ENCODE measurements at regions not wholly inside any gene's neighbourhood (a gene's known extent, or its start where the extent isn't known, plus 50 kb on each side); places are given as distances from the start of the nearest gene placed in this dataset.

GRCh38 chr17:77449908-77450741, 309.4 kb downstream of the SEC14L1 start:
- Histone ChIP-seq H3K9me3 (ENCODE audit: control insufficient read depth, insufficient read depth, low read depth, low read length) (no peaks in the 10 kb centered on the region), H3K4me1 (ENCODE audit: control insufficient read depth, insufficient read depth, low read length) (peaks cover 54% of the 10 kb centered on the region), H3K36me3 (ENCODE audit: control insufficient read depth, insufficient read depth, low read length) (no peaks in the 10 kb centered on the region), H3K9ac (ENCODE audit: low read length) (peak overlapping the region; percentile 90), H3K27ac (ENCODE audit: low read depth, low read length) (peak overlapping the region; percentile 95; the same call in 1 of the 2 replicates), H3K4me3 (ENCODE audit: low read depth, low read length) (peak overlapping the region; percentile 62), H3K27me3 (ENCODE audit: control insufficient read depth, insufficient read depth, low read length) (no peaks in the 10 kb centered on the region)

GRCh38 chr17:77450742-77451244, 310.0 kb downstream of the SEC14L1 start:
- no peaks in the 10 kb centered on the region for H3K36me3 ChIP-seq (ENCODE audit: control insufficient read depth, insufficient read depth, low read length)
- no peaks in the 10 kb centered on the region for H3K27me3 ChIP-seq (ENCODE audit: control insufficient read depth, insufficient read depth, low read length)
- H3K27ac ChIP-seq (ENCODE audit: low read depth, low read length): peak overlapping the region; percentile 95; the same call in 1 of the 2 replicates
- H3K9ac ChIP-seq (ENCODE audit: low read length): peak overlapping the region; percentile 90
- H3K9me3 ChIP-seq (ENCODE audit: control insufficient read depth, insufficient read depth, low read depth, low read length): no peaks in the 10 kb centered on the region
- H3K4me1 ChIP-seq (ENCODE audit: control insufficient read depth, insufficient read depth, low read length): peaks cover 61% of the 10 kb centered on the region
- peak overlapping the region; percentile 62 for H3K4me3 ChIP-seq (ENCODE audit: low read depth, low read length)

- Histone ChIP-seq H3K27me3 (ENCODE audit: control insufficient read depth, insufficient read depth, low read length) (no peaks in the 10 kb centered on the region), H3K9me3 (ENCODE audit: control insufficient read depth, insufficient read depth, low read depth, low read length) (no peaks in the 10 kb centered on the region), H3K9ac (ENCODE audit: low read length) (peak overlapping the region; percentile 90), H3K36me3 (ENCODE audit: control insufficient read depth, insufficient read depth, low read length) (peaks cover 3% of the 10 kb centered on the region; the same call in 1 of the 2 replicates), H3K4me3 (ENCODE audit: low read depth, low read length) (peak overlapping the region; percentile 62), H3K4me1 (ENCODE audit: control insufficient read depth, insufficient read depth, low read length) (peaks cover 61% of the 10 kb centered on the region), H3K27ac (ENCODE audit: low read depth, low read length) (peak overlapping the region; percentile 95)
Measured at GRCh38 chr17:77451245-77451893, 310.6 kb downstream of the SEC14L1 start.

- peak overlapping the region; percentile 95 for H3K27ac ChIP-seq (ENCODE audit: low read depth, low read length)
- no peaks in the 10 kb centered on the region for H3K9me3 ChIP-seq (ENCODE audit: control insufficient read depth, insufficient read depth, low read depth, low read length)
- H3K4me1 ChIP-seq (ENCODE audit: control insufficient read depth, insufficient read depth, low read length): peaks cover 61% of the 10 kb centered on the region
- H3K9ac ChIP-seq (ENCODE audit: low read length): peak overlapping the region; percentile 90
- H3K4me3 ChIP-seq (ENCODE audit: low read depth, low read length): peak overlapping the region; percentile 62
- H3K27me3 ChIP-seq (ENCODE audit: control insufficient read depth, insufficient read depth, low read length): no peaks in the 10 kb centered on the region
- H3K36me3 ChIP-seq (ENCODE audit: control insufficient read depth, insufficient read depth, low read length): peaks cover 3% of the 10 kb centered on the region; the same call in 1 of the 2 replicates
Measured at GRCh38 chr17:77451894-77452852, 311.4 kb downstream of the SEC14L1 start.

- Histone ChIP-seq H3K9me3 (ENCODE audit: control insufficient read depth, insufficient read depth, low read depth, low read length) (no peaks in the 10 kb centered on the region), H3K27ac (ENCODE audit: low read depth, low read length) (peak overlapping the region; percentile 56), H3K9ac (ENCODE audit: low read length) (peak overlapping the region; percentile 25)
Measured at GRCh38 chr17:77453613-77454241, 313.0 kb downstream of the SEC14L1 start.

GRCh38 chr17:77454242-77455095, 313.7 kb downstream of the SEC14L1 start:
- peaks cover 74% of the 10 kb centered on the region for H3K4me1 ChIP-seq (ENCODE audit: control insufficient read depth, insufficient read depth, low read length)
- H3K9me3 ChIP-seq (ENCODE audit: control insufficient read depth, insufficient read depth, low read depth, low read length): no peaks in the 10 kb centered on the region
- H3K27ac ChIP-seq (ENCODE audit: low read depth, low read length): peak overlapping the region; percentile 56
- H3K4me3 ChIP-seq (ENCODE audit: low read depth, low read length): no peak overlapping the region
- H3K36me3 ChIP-seq (ENCODE audit: control insufficient read depth, insufficient read depth, low read length): peaks cover 3% of the 10 kb centered on the region; the same call in 1 of the 2 replicates
- H3K27me3 ChIP-seq (ENCODE audit: control insufficient read depth, insufficient read depth, low read length): no peaks in the 10 kb centered on the region
- peak overlapping the region; percentile 44 for H3K9ac ChIP-seq (ENCODE audit: low read length)

More at GRCh38 chr17:77453613-77454241, 313.0 kb downstream of the SEC14L1 start:
- Histone ChIP-seq H3K4me3 (ENCODE audit: low read depth, low read length) (no peak overlapping the region), H3K36me3 (ENCODE audit: control insufficient read depth, insufficient read depth, low read length) (peaks cover 3% of the 10 kb centered on the region; the same call in 1 of the 2 replicates), H3K27me3 (ENCODE audit: control insufficient read depth, insufficient read depth, low read length) (no peaks in the 10 kb centered on the region), H3K4me1 (ENCODE audit: control insufficient read depth, insufficient read depth, low read length) (peaks cover 73% of the 10 kb centered on the region)

GRCh38 chr17:77455111-77455890, 314.5 kb downstream of the SEC14L1 start:
- Histone ChIP-seq H3K4me1 (ENCODE audit: control insufficient read depth, insufficient read depth, low read length) (peaks cover 74% of the 10 kb centered on the region), H3K9me3 (ENCODE audit: control insufficient read depth, insufficient read depth, low read depth, low read length) (no peaks in the 10 kb centered on the region), H3K36me3 (ENCODE audit: control insufficient read depth, insufficient read depth, low read length) (peaks cover 3% of the 10 kb centered on the region; the same call in 1 of the 2 replicates), H3K27me3 (ENCODE audit: control insufficient read depth, insufficient read depth, low read length) (no peaks in the 10 kb centered on the region), H3K9ac (ENCODE audit: low read length) (peak overlapping the region; percentile 44), H3K27ac (ENCODE audit: low read depth, low read length) (no peak overlapping the region; the same call in 1 of the 2 replicates), H3K4me3 (ENCODE audit: low read depth, low read length) (no peak overlapping the region; the same call in 1 of the 2 replicates)

GRCh38 chr17:77455891-77456260, 315.1 kb downstream of the SEC14L1 start:
- Histone ChIP-seq H3K4me3 (ENCODE audit: low read depth, low read length) (no peak overlapping the region), H3K27ac (ENCODE audit: low read depth, low read length) (no peak overlapping the region), H3K27me3 (ENCODE audit: control insufficient read depth, insufficient read depth, low read length) (no peaks in the 10 kb centered on the region), H3K36me3 (ENCODE audit: control insufficient read depth, insufficient read depth, low read length) (peaks cover 3% of the 10 kb centered on the region; the same call in 1 of the 2 replicates), H3K9me3 (ENCODE audit: control insufficient read depth, insufficient read depth, low read depth, low read length) (no peaks in the 10 kb centered on the region), H3K4me1 (ENCODE audit: control insufficient read depth, insufficient read depth, low read length) (peaks cover 73% of the 10 kb centered on the region), H3K9ac (ENCODE audit: low read length) (no peak overlapping the region)
